HepG2 (cell line): ENCODE measurements at regions not wholly inside any gene's neighbourhood (a gene's known extent, or its start where the extent isn't known, plus 50 kb on each side); places are given as distances from the start of the nearest gene placed in this dataset.
A peak's percentile ranks its signal among the peaks of the same experiment; 100 is the strongest.

Source experiments
- HOXD1 ChIP-seq: sonication (generic); formaldehyde crosslinking; IDR thresholded peaks from 2 replicates; pipeline ENCODE4 v1.5.0; 2020; ENCODE audit warnings: missing genetic modification reagents
- KLF9 ChIP-seq: IDR thresholded peaks from 2 replicates; pipeline ENCODE4 v1.6.1; 2016; ENCODE audit warnings: low read depth
- NBN ChIP-seq: fragments of 450-650 bp; conservative IDR thresholded peaks from 2 replicates; pipeline ENCODE4 v1.6.1; 2017
- RBFOX2 ChIP-seq: fragments of 200-400 bp; formaldehyde crosslinking; IDR thresholded peaks from 2 replicates; pipeline ENCODE4 v1.6.1; 2017; ENCODE audit warnings: low read depth, mild to moderate bottlenecking, low read length
- THYN1 ChIP-seq: sonication (generic); formaldehyde crosslinking; IDR thresholded peaks from 2 replicates; pipeline ENCODE4 v1.8.1; 2023; ENCODE audit warnings: low read depth, mild to moderate bottlenecking, moderate library complexity, missing genetic modification reagents, borderline replicate concordance
- YEATS2 ChIP-seq: sonication (generic); formaldehyde crosslinking; IDR thresholded peaks from 2 replicates; pipeline ENCODE4 v1.4.0; 2020; ENCODE audit warnings: missing genetic modification reagents, borderline replicate concordance
- ZNF670 ChIP-seq: sonication (generic); formaldehyde crosslinking; IDR thresholded peaks from 2 replicates; pipeline ENCODE4 v1.8.0; 2022; ENCODE audit warnings: mild to moderate bottlenecking, missing genetic modification reagents, borderline replicate concordance
- ZSCAN30 ChIP-seq: sonication (generic); formaldehyde crosslinking; IDR thresholded peaks from 2 replicates; pipeline ENCODE4 v1.5.0; 2020; ENCODE audit warnings: mild to moderate bottlenecking, missing genetic modification reagents
- small RNA-seq, 3 experiments: library from RNA; depleted of rRNA; stranded (forward); fragments of <200 nt; gene quantifications; one replicate each; pipeline ENCODE3, GENCODE V24; 2012; ENCODE audit warnings: low read depth in 2 of 3, low replicate concordance in 1 of 3; ENCODE audit not compliant: insufficient read length in 3 of 3, insufficient read depth in 2 of 3
- TF ChIP-seq, protein P1 (sequence below): sonication (generic); formaldehyde crosslinking; IDR thresholded peaks from 2 replicates; pipeline ENCODE4 v1.5.0; 2020; ENCODE audit warnings: missing genetic modification reagents, mild to moderate bottlenecking, borderline replicate concordance
- TF ChIP-seq, protein P2 (sequence below): sonication (generic); formaldehyde crosslinking; IDR thresholded peaks from 2 replicates; pipeline ENCODE4 v1.5.0; 2020; ENCODE audit warnings: mild to moderate bottlenecking, missing genetic modification reagents

DNA sequence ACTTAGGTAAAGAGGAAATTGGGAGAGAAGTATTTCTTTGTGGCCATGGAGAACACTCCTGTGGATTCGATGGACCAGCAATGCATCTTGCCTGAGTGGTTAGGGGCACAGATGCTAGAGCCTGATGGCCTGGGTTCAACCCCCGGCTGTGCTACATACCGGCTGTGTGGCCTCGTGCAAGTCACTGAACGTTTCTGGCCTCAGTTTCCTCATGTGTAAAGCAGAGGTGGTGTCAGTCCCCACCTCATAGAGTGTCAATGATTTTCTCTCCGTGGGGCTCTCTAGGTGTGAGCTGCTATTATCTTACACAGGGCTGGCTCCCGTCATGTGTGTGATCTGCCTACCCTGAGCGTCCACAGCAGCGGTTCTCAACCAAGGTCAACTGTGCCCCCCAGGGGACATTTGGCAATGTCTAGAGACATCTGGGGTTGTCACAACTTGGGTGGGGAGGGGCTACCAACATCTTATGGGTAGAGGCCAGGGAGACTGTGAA is 50.0 kb upstream of the PTPN1 start (continued):
- TF ChIP-seq, protein P1, sequence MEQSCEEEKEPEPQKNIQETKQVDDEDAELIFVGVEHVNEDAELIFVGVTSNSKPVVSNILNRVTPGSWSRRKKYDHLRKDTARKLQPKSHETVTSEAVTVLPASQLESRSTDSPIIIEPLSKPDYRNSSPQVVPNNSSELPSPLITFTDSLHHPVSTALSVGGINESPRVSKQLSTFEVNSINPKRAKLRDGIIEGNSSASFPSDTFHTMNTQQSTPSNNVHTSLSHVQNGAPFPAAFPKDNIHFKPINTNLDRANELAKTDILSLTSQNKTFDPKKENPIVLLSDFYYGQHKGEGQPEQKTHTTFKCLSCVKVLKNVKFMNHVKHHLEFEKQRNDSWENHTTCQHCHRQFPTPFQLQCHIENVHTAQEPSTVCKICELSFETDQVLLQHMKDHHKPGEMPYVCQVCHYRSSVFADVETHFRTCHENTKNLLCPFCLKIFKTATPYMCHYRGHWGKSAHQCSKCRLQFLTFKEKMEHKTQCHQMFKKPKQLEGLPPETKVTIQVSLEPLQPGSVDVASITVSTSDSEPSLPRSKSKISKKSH: no peak
- TF ChIP-seq, protein P2, sequence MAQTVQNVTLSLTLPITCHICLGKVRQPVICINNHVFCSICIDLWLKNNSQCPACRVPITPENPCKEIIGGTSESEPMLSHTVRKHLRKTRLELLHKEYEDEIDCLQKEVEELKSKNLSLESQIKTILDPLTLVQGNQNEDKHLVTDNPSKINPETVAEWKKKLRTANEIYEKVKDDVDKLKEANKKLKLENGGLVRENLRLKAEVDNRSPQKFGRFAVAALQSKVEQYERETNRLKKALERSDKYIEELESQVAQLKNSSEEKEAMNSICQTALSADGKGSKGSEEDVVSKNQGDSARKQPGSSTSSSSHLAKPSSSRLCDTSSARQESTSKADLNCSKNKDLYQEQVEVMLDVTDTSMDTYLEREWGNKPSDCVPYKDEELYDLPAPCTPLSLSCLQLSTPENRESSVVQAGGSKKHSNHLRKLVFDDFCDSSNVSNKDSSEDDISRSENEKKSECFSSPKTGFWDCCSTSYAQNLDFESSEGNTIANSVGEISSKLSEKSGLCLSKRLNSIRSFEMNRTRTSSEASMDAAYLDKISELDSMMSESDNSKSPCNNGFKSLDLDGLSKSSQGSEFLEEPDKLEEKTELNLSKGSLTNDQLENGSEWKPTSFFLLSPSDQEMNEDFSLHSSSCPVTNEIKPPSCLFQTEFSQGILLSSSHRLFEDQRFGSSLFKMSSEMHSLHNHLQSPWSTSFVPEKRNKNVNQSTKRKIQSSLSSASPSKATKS: no peak
- TF ChIP-seq THYN1 (CRISPR knock-in tag): no peak
- peak; percentile 42; the same call in 1 of the 2 replicates for TF ChIP-seq ZNF670 (CRISPR knock-in tag)
- 0 out of 2 replicates have a peak, but pooled peaks have one; percentile 14 for TF ChIP-seq HOXD1 (CRISPR knock-in tag)
- 0 out of 2 replicates have a peak, but pooled peaks have one; percentile 56 for TF ChIP-seq ZSCAN30 (CRISPR knock-in tag)
- no peak for TF ChIP-seq RBFOX2
- TF ChIP-seq KLF9 (CRISPR knock-in tag): no peak
- TF ChIP-seq NBN: no peak
- TF ChIP-seq YEATS2 (CRISPR knock-in tag): no peak

Small RNA genes in the stretch of these regions (small RNA-seq; reads per million reads assigned to genes)
- 0 reads per million in 3 experiments for gene RN7SL636P
